HEK293 (cell line): ENCODE measurements at regions not wholly inside any gene's neighbourhood (a gene's known extent, or its start where the extent isn't known, plus 50 kb on each side); places are given as distances from the start of the nearest gene placed in this dataset.

Experiments used
- CTCF ChIA-PET: fragments of 350-600 bp; formaldehyde crosslinking; extraction: SDS; loops from one replicate; lab custom pipeline; 2021; ENCODE audit warnings: antibody characterized with exemption; lab: Yijun Ruan, JAX
- POLR2A ChIA-PET: fragments of 300-600 bp; formaldehyde crosslinking; extraction: SDS; loops from one replicate; lab custom pipeline; 2020; ENCODE audit warnings: antibody characterized with exemption, inconsistent platforms; lab: Yijun Ruan, JAX
- H3K27ac ChIP-seq: fragments of 200-500 bp; sonication (Bioruptor generic); 2 replicates; pipeline ENCODE4 v1.5.1; 2014; ENCODE audit warnings: low read depth, low read length, control low read depth, inconsistent platforms; ENCODE audit errors: extremely low read depth
- H3K36me3 ChIP-seq, 2 experiments: fragments of 200-500 bp in 1 of 2; sonication (Bioruptor generic) in 1 of 2; 1 replicate in 1 of 2; 2 replicates in 1 of 2; pipeline ENCODE4 v1.5.1; 2014 to 2017; ENCODE audit warnings: inconsistent platforms in 2 of 2, low read length in 2 of 2; ENCODE audit not compliant: control insufficient read depth in 2 of 2, insufficient read depth in 1 of 2
- H3K4me1 ChIP-seq: fragments of 200-500 bp; sonication (Bioruptor generic); 2 replicates; pipeline ENCODE4 v1.5.1; 2014; ENCODE audit warnings: mild to moderate bottlenecking, low read length, inconsistent platforms; ENCODE audit not compliant: control insufficient read depth, insufficient read depth
- H3K4me3 ChIP-seq: 2 replicates; pipeline ENCODE4 v1.5.1; 2011; ENCODE audit warnings: low read depth, mild to moderate bottlenecking, control low read depth, low read length, moderate library complexity
- H3K9me3 ChIP-seq: fragments of 200-500 bp; sonication (Bioruptor generic); 2 replicates; pipeline ENCODE4 v1.5.1; 2014; ENCODE audit warnings: low read depth, low read length, inconsistent platforms; ENCODE audit not compliant: control insufficient read depth, insufficient read depth
- GFI1B ChIP-seq: fragments of 450-650 bp; formaldehyde crosslinking; IDR thresholded peaks from 2 replicates; pipeline ENCODE4 v1.5.1; 2016; ENCODE audit warnings: missing biosample characterization, missing genetic modification characterization
- MYNN ChIP-seq: fragments of 450-650 bp; formaldehyde crosslinking; IDR thresholded peaks from 2 replicates; pipeline ENCODE4 v1.5.1; 2016; ENCODE audit warnings: missing biosample characterization, missing genetic modification characterization, borderline replicate concordance
- SETDB1 ChIP-seq: IDR thresholded peaks from one replicate; pipeline ENCODE4 v1.6.1; 2017; ENCODE audit warnings: mild to moderate bottlenecking, low read length, moderate library complexity, mixed read lengths; ENCODE audit not compliant: insufficient read length
- SP7 ChIP-seq: fragments of 450-650 bp; formaldehyde crosslinking; IDR thresholded peaks from 2 replicates; pipeline ENCODE4 v1.5.1; 2016; ENCODE audit warnings: missing biosample characterization, missing genetic modification characterization
- ZBTB1 ChIP-seq: fragments of 450-650 bp; formaldehyde crosslinking; IDR thresholded peaks from 2 replicates; pipeline ENCODE4 v1.5.1; 2016; ENCODE audit warnings: missing biosample characterization, missing genetic modification characterization
- ZBTB44 ChIP-seq: fragments of 450-650 bp; IDR thresholded peaks from 2 replicates; pipeline ENCODE4 v1.5.1; 2018; ENCODE audit warnings: missing biosample characterization, mild to moderate bottlenecking, missing genetic modification characterization
- ZNF10 ChIP-seq: fragments of 450-650 bp; formaldehyde crosslinking; IDR thresholded peaks from 2 replicates; pipeline ENCODE4 v1.5.1; 2017; ENCODE audit warnings: missing biosample characterization, missing genetic modification characterization
- ZNF19 ChIP-seq: fragments of 450-650 bp; formaldehyde crosslinking; IDR thresholded peaks from 2 replicates; pipeline ENCODE4; 2016; ENCODE audit warnings: missing biosample characterization, missing genetic modification characterization, low read depth
- ZNF221 ChIP-seq: fragments of 450-650 bp; formaldehyde crosslinking; IDR thresholded peaks from 2 replicates; pipeline ENCODE4 v1.5.1; 2017; ENCODE audit warnings: missing biosample characterization, missing genetic modification characterization, borderline replicate concordance
- ZNF341 ChIP-seq: fragments of 450-650 bp; formaldehyde crosslinking; IDR thresholded peaks from 2 replicates; pipeline ENCODE4; 2016; ENCODE audit warnings: low read depth, missing biosample characterization, missing genetic modification characterization
- ZNF510 ChIP-seq: fragments of 450-650 bp; formaldehyde crosslinking; IDR thresholded peaks from 2 replicates; pipeline ENCODE4 v1.5.1; 2018; ENCODE audit warnings: mild to moderate bottlenecking, missing genetic modification characterization, missing biosample characterization; ENCODE audit not compliant: insufficient replicate concordance
- ZNF518A ChIP-seq: fragments of 450-650 bp; formaldehyde crosslinking; conservative IDR thresholded peaks from 2 replicates; pipeline ENCODE4 v1.5.1; 2016; ENCODE audit warnings: low read depth, missing biosample characterization, missing genetic modification characterization
- ZNF600 ChIP-seq: fragments of 450-650 bp; formaldehyde crosslinking; IDR thresholded peaks from 2 replicates; pipeline ENCODE4 v1.5.1; 2016; ENCODE audit warnings: missing biosample characterization, missing genetic modification characterization
- ZNF629 ChIP-seq: fragments of 450-650 bp; formaldehyde crosslinking; IDR thresholded peaks from 2 replicates; pipeline ENCODE4 v1.5.1; 2017; ENCODE audit warnings: missing biosample characterization, missing genetic modification characterization
- ZNF747 ChIP-seq: fragments of 450-650 bp; formaldehyde crosslinking; IDR thresholded peaks from 2 replicates; pipeline ENCODE4 v1.5.1; 2016; ENCODE audit warnings: missing biosample characterization, missing genetic modification characterization
- ZSCAN16 ChIP-seq: fragments of 450-650 bp; formaldehyde crosslinking; IDR thresholded peaks from 2 replicates; pipeline ENCODE4 v1.5.1; 2016; ENCODE audit warnings: missing biosample characterization, missing genetic modification characterization
- TF ChIP-seq, protein P1 (sequence below): fragments of 450-650 bp; formaldehyde crosslinking; IDR thresholded peaks from 2 replicates; pipeline ENCODE4 v1.5.1; 2016; ENCODE audit warnings: missing biosample characterization, missing genetic modification characterization
- TF ChIP-seq, protein P2 (sequence below): fragments of 450-650 bp; formaldehyde crosslinking; conservative IDR thresholded peaks from 2 replicates; pipeline ENCODE4 v1.5.1; 2016; ENCODE audit warnings: low read depth, missing biosample characterization, missing genetic modification characterization
- TF ChIP-seq, protein P3 (sequence below): fragments of 450-650 bp; formaldehyde crosslinking; IDR thresholded peaks from 2 replicates; pipeline ENCODE4 v1.5.1; 2016; ENCODE audit warnings: missing biosample characterization, missing genetic modification characterization

- ChIA-PET POLR2A (no interaction called here), CTCF (interaction anchor here (0.6 kb wide), 1 partner anchor 170 kb away, joined by 3 read pairs; no protein-coding TSS in a partner anchor)
- no peak overlapping the region for H3K4me3 ChIP-seq
- TF ChIP-seq SETDB1 (no peak), ZNF747 (tag by site-specific recombination) (no peak), SP7 (tag by site-specific recombination) (no peak), ZNF629 (tag by site-specific recombination) (no peak), ZBTB44 (tag by site-specific recombination) (no peak), ZNF221 (tag by site-specific recombination) (no peak), GFI1B (tag by site-specific recombination) (no peak), ZNF510 (tag by site-specific recombination) (no peak), ZBTB1 (tag by site-specific recombination) (no peak), MYNN (tag by site-specific recombination) (no peak), ZNF19 (tag by site-specific recombination) (no peak), ZNF600 (tag by site-specific recombination) (no peak), ZNF518A (tag by site-specific recombination) (no peak), ZNF341 (tag by site-specific recombination) (no peak), ZNF10 (tag by site-specific recombination) (no peak), ZSCAN16 (tag by site-specific recombination) (no peak)
- TF ChIP-seq, protein P1, sequence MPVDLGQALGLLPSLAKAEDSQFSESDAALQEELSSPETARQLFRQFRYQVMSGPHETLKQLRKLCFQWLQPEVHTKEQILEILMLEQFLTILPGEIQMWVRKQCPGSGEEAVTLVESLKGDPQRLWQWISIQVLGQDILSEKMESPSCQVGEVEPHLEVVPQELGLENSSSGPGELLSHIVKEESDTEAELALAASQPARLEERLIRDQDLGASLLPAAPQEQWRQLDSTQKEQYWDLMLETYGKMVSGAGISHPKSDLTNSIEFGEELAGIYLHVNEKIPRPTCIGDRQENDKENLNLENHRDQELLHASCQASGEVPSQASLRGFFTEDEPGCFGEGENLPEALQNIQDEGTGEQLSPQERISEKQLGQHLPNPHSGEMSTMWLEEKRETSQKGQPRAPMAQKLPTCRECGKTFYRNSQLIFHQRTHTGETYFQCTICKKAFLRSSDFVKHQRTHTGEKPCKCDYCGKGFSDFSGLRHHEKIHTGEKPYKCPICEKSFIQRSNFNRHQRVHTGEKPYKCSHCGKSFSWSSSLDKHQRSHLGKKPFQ (tag by site-specific recombination), result no peak
- TF ChIP-seq, protein P2, sequence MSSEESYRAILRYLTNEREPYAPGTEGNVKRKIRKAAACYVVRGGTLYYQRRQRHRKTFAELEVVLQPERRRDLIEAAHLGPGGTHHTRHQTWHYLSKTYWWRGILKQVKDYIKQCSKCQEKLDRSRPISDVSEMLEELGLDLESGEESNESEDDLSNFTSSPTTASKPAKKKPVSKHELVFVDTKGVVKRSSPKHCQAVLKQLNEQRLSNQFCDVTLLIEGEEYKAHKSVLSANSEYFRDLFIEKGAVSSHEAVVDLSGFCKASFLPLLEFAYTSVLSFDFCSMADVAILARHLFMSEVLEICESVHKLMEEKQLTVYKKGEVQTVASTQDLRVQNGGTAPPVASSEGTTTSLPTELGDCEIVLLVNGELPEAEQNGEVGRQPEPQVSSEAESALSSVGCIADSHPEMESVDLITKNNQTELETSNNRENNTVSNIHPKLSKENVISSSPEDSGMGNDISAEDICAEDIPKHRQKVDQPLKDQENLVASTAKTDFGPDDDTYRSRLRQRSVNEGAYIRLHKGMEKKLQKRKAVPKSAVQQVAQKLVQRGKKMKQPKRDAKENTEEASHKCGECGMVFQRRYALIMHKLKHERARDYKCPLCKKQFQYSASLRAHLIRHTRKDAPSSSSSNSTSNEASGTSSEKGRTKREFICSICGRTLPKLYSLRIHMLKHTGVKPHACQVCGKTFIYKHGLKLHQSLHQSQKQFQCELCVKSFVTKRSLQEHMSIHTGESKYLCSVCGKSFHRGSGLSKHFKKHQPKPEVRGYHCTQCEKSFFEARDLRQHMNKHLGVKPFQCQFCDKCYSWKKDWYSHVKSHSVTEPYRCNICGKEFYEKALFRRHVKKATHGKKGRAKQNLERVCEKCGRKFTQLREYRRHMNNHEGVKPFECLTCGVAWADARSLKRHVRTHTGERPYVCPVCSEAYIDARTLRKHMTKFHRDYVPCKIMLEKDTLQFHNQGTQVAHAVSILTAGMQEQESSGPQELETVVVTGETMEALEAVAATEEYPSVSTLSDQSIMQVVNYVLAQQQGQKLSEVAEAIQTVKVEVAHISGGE (tag by site-specific recombination), result no peak
- TF ChIP-seq, protein P3, sequence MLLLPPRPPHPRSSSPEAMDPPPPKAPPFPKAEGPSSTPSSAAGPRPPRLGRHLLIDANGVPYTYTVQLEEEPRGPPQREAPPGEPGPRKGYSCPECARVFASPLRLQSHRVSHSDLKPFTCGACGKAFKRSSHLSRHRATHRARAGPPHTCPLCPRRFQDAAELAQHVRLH, result no peak
- no peaks in the 10 kb centered on the region for H3K9me3 ChIP-seq
- no peaks in the 10 kb centered on the region for H3K36me3 ChIP-seq
- H3K27ac ChIP-seq, result no peak overlapping the region
- no peaks in the 10 kb centered on the region for H3K4me1 ChIP-seq
These were observed 362.5 kb downstream of the ARL4A start for GRCh38 chr7:13049946-13050345.
